H1 (cell line): ENCODE measurements at regions not wholly inside any gene's neighbourhood (a gene's known extent, or its start where the extent isn't known, plus 50 kb on each side); places are given as distances from the start of the nearest gene placed in this dataset.
"Not testable (repeated sequence)": the region's sequence is repeated elsewhere in the genome, so short reads cannot be mapped to it uniquely, and the experiment has no call there.

Experiments used
- CTCF ChIA-PET: fragments of 300-600 bp; sonication (Branson Sonifier 250); formaldehyde crosslinking; loops from one replicate; lab custom pipeline; 2021; ENCODE audit not compliant: partially characterized antibody; lab: Charles Lee
- POLR2A ChIA-PET: fragments of 300-600 bp; sonication (Branson Sonifier 250); formaldehyde crosslinking; loops from one replicate; lab custom pipeline; 2021; ENCODE audit warnings: inconsistent platforms; ENCODE audit not compliant: partially characterized antibody; lab: Charles Lee
- DNase-seq, 2 experiments: peaks; one replicate each; pipeline versions ENCODE4 v3.0.0 to v3.0.0-alpha.2; 2010 to 2022; ENCODE audit warnings: low spot score in 2 of 2, low read depth in 1 of 2, mixed read lengths in 1 of 2
- FAIRE-seq: peaks from 2 replicates; lab custom pipeline; 2011; peaks lifted over from hg19 to GRCh38; lab: Jason Lieb, UNC
- H2AFZ ChIP-seq: 2 replicates; pipeline ENCODE4 v1.8.1; 2012; ENCODE audit warnings: low read length, inconsistent platforms
- H2AK5ac ChIP-seq: 2 replicates; pipeline ENCODE4 v1.6.1; 2013; ENCODE audit warnings: low read depth, low read length
- H2BK120ac ChIP-seq: replicated peaks from 2 replicates; pipeline ENCODE3; 2013; ENCODE audit warnings: low read depth, low read length, inconsistent platforms
- H2BK12ac ChIP-seq: 2 replicates; pipeline ENCODE4 v1.6.1; 2013; ENCODE audit warnings: low read depth, low read length
- H2BK15ac ChIP-seq: 2 replicates; pipeline ENCODE4 v1.6.1; 2013; ENCODE audit warnings: low read length
- H2BK20ac ChIP-seq: 2 replicates; pipeline ENCODE4 v1.6.1; 2013; ENCODE audit warnings: low read length
- H2BK5ac ChIP-seq: 2 replicates; pipeline ENCODE4 v1.6.1; 2013; ENCODE audit warnings: low read depth, low read length
- H3K14ac ChIP-seq: 2 replicates; pipeline ENCODE4 v1.6.1; 2013; ENCODE audit warnings: inconsistent platforms; ENCODE audit not compliant: insufficient read length
- H3K18ac ChIP-seq: 2 replicates; pipeline ENCODE4 v1.6.1; 2013; ENCODE audit warnings: low read length; ENCODE audit errors: extremely low read depth
- H3K23ac ChIP-seq: 2 replicates; pipeline ENCODE4 v1.6.1; 2013; ENCODE audit warnings: inconsistent platforms; ENCODE audit not compliant: insufficient read length
- H3K23me2 ChIP-seq: 2 replicates; pipeline ENCODE4 v1.6.1; 2013; ENCODE audit warnings: low read depth, low read length
- H3K27ac ChIP-seq: 2 replicates; pipeline ENCODE4 v1.6.1; 2011; ENCODE audit warnings: low read depth, low read length, inconsistent platforms
- H3K27me3 ChIP-seq, 4 experiments: replicated peaks in 1 of 4; 1 replicate in 1 of 4; 2 replicates in 3 of 4; pipeline versions ENCODE4 v1.6.1 to v1.8.1; 2011 to 2013; ENCODE audit warnings: low read length in 3 of 4, mild to moderate bottlenecking in 3 of 4, inconsistent platforms in 2 of 4, mixed read lengths in 2 of 4, moderate library complexity in 1 of 4; ENCODE audit not compliant: control insufficient read depth in 3 of 4, insufficient read depth in 3 of 4; ENCODE audit errors: extremely low read depth in 1 of 4
- H3K36me3 ChIP-seq, 4 experiments: 2 replicates each; pipeline versions ENCODE4 v1.6.1 to v1.8.1; 2011 to 2013; ENCODE audit warnings: mild to moderate bottlenecking in 4 of 4, low read length in 3 of 4, moderate library complexity in 2 of 4, control low read depth in 1 of 4, inconsistent platforms in 1 of 4; ENCODE audit not compliant: insufficient read depth in 4 of 4, control insufficient read depth in 2 of 4
- H3K4ac ChIP-seq: replicated peaks from 2 replicates; pipeline ENCODE3; 2013; ENCODE audit warnings: low read length, low read depth, mixed read lengths, inconsistent platforms; ENCODE audit not compliant: insufficient read length
- H3K4me1 ChIP-seq, 4 experiments: replicated peaks in 1 of 4; 1 replicate in 1 of 4; 2 replicates in 3 of 4; pipeline versions ENCODE4 v1.6.1 to v1.8.1; 2011 to 2013; ENCODE audit warnings: low read length in 3 of 4, inconsistent platforms in 2 of 4, mixed read lengths in 1 of 4; ENCODE audit not compliant: insufficient read depth in 4 of 4, control insufficient read depth in 3 of 4
- H3K4me2 ChIP-seq, 2 experiments: 2 replicates each; pipeline versions ENCODE4 v1.6.1 to v1.8.1; 2011 to 2013; ENCODE audit warnings: low read depth in 2 of 2, low read length in 2 of 2, control low read depth in 1 of 2, inconsistent platforms in 1 of 2, mild to moderate bottlenecking in 1 of 2; ENCODE audit not compliant: insufficient read depth in 1 of 2
- H3K4me3 ChIP-seq, 4 experiments: fragments of 200-600, 300-600 bp in 1 of 4; sonication (generic), shearing (Covaris generic), sonication (Bioruptor Twin) in 1 of 4; 2 replicates each; pipeline versions ENCODE4 v1.5.1 to v1.8.1; 2011 to 2016; ENCODE audit warnings: low read length in 4 of 4, low read depth in 3 of 4, control low read depth in 2 of 4, inconsistent platforms in 2 of 4, mild to moderate bottlenecking in 2 of 4, mixed read lengths in 1 of 4, moderate library complexity in 1 of 4; ENCODE audit not compliant: insufficient read depth in 2 of 4; ENCODE audit errors: extremely low read depth in 1 of 4
- H3K56ac ChIP-seq: replicated peaks from 2 replicates; pipeline ENCODE3; 2013; ENCODE audit warnings: low read depth, mild to moderate bottlenecking, mixed read lengths, low read length, inconsistent platforms; ENCODE audit not compliant: insufficient read length
- H3K79me1 ChIP-seq: 2 replicates; pipeline ENCODE4 v1.6.1; 2013; ENCODE audit warnings: low read depth, low read length, control low read depth
- H3K79me2 ChIP-seq, 2 experiments: 2 replicates each; pipeline versions ENCODE4 v1.6.1 to v1.8.1; 2012 to 2013; ENCODE audit warnings: low read length in 2 of 2, mild to moderate bottlenecking in 2 of 2, inconsistent platforms in 1 of 2; ENCODE audit not compliant: insufficient read depth in 2 of 2, control insufficient read depth in 1 of 2
- H3K9ac ChIP-seq, 4 experiments: replicated peaks in 1 of 4; 1 replicate in 1 of 4; 2 replicates in 3 of 4; pipeline versions ENCODE4 v1.6.1 to v1.8.1; 2011 to 2013; ENCODE audit warnings: low read depth in 3 of 4, low read length in 3 of 4, control low read depth in 2 of 4, mild to moderate bottlenecking in 2 of 4, moderate library complexity in 2 of 4, inconsistent platforms in 1 of 4; ENCODE audit errors: extremely low read depth in 1 of 4
- H3K9me3 ChIP-seq, 2 experiments: 2 replicates each; pipeline versions ENCODE4 v1.6.1 to v1.8.1; 2012 to 2013; ENCODE audit warnings: mild to moderate bottlenecking in 2 of 2, moderate library complexity in 2 of 2, control low read depth in 1 of 2, inconsistent platforms in 1 of 2, low read depth in 1 of 2, low read length in 1 of 2, mixed read lengths in 1 of 2; ENCODE audit not compliant: insufficient read depth in 2 of 2
- H4K20me1 ChIP-seq, 2 experiments: replicated peaks in 1 of 2; 2 replicates each; pipeline versions ENCODE3 to v1.8.1; 2011 to 2013; ENCODE audit warnings: inconsistent platforms in 2 of 2, low read length in 2 of 2, mild to moderate bottlenecking in 1 of 2; ENCODE audit not compliant: insufficient read depth in 2 of 2, control insufficient read depth in 1 of 2
- H4K5ac ChIP-seq: 2 replicates; pipeline ENCODE4 v1.6.1; 2013; ENCODE audit warnings: low read length, low read depth, mixed read lengths, inconsistent platforms; ENCODE audit not compliant: insufficient read length
- H4K8ac ChIP-seq: 2 replicates; pipeline ENCODE4 v1.8.0; 2013; ENCODE audit warnings: mild to moderate bottlenecking, moderate library complexity, low read length, inconsistent platforms; ENCODE audit not compliant: insufficient read depth; ENCODE audit errors: extremely low read depth
- H4K91ac ChIP-seq: replicated peaks from 2 replicates; pipeline ENCODE3; 2013; ENCODE audit warnings: low read length, mixed read lengths, inconsistent platforms; ENCODE audit not compliant: insufficient read length
- WGBS, 2 experiments: shearing (Covaris generic) in 1 of 2; methylation state at CpG; one replicate each; pipeline versions ENCODE4 v1.1.6 to v1.1.7; 2013 to 2015; ENCODE audit warnings: low lambda C conversion rate in 2 of 2, mixed read lengths in 2 of 2, inconsistent platforms in 1 of 2, low coverage in 1 of 2, missing lambda C conversion rate in 1 of 2; ENCODE audit not compliant: insufficient replicate concordance in 2 of 2, insufficient coverage in 1 of 2, insufficient read length in 1 of 2; ENCODE audit errors: extremely low coverage in 1 of 2, missing lambda C conversion rate in 1 of 2; 5-methylcytosine and 5-hydroxymethylcytosine counted together

- POLR2A ChIA-PET, FAIRE-seq, H3K27me3 ChIP-seq, H3K9ac ChIP-seq, H4K20me1 ChIP-seq, H3K23me2 ChIP-seq, H3K79me2 ChIP-seq, H3K56ac ChIP-seq, H4K91ac ChIP-seq, H3K36me3 ChIP-seq, H2BK5ac ChIP-seq, H2AK5ac ChIP-seq, H4K5ac ChIP-seq, H3K4ac ChIP-seq, H2AFZ ChIP-seq, H3K23ac ChIP-seq, H3K79me1 ChIP-seq, H2BK15ac ChIP-seq, CTCF ChIA-PET, H3K14ac ChIP-seq, H3K18ac ChIP-seq, H2BK20ac ChIP-seq, H3K27ac ChIP-seq, H4K8ac ChIP-seq, H3K4me2 ChIP-seq, H2BK12ac ChIP-seq, H3K4me3 ChIP-seq, H2BK120ac ChIP-seq, DNase-seq, H3K4me1 ChIP-seq: not testable (repeated sequence)
- peaks cover 10 to 12% of the 10 kb centered on the region in 2 experiments; a peak in 2 of 4 replicates for H3K9me3 ChIP-seq
- no CpG with 5 or more reads among the region's 22 CpGs for WGBS, 2 experiments
Observed at GRCh38 chr10:3318480-3318807, 145.9 kb upstream of the PITRM1 start.

- H3K27me3 ChIP-seq, H3K4me3 ChIP-seq, H3K9ac ChIP-seq, DNase-seq, H3K23me2 ChIP-seq, H3K36me3 ChIP-seq, H3K23ac ChIP-seq, H4K8ac ChIP-seq, H3K27ac ChIP-seq, H2AK5ac ChIP-seq, H3K56ac ChIP-seq, H4K20me1 ChIP-seq, H3K4ac ChIP-seq, H3K79me1 ChIP-seq, FAIRE-seq, H2BK20ac ChIP-seq, H2BK15ac ChIP-seq, H4K5ac ChIP-seq, H2BK12ac ChIP-seq, POLR2A ChIA-PET, H3K79me2 ChIP-seq, H3K4me2 ChIP-seq, H3K14ac ChIP-seq, H2BK120ac ChIP-seq, CTCF ChIA-PET, H4K91ac ChIP-seq, H2AFZ ChIP-seq, H3K4me1 ChIP-seq, H2BK5ac ChIP-seq, H3K18ac ChIP-seq: not testable (repeated sequence)
- peaks cover 10 to 12% of the 10 kb centered on the region in 2 experiments; a peak in 2 of 4 replicates for H3K9me3 ChIP-seq
- 91% methylated on average over 23 of the region's 61 CpGs; no CpG with 5 or more reads in 1 of the 2 experiments for WGBS, 2 experiments
Observed at GRCh38 chr10:3317553-3318479, 145.2 kb upstream of the PITRM1 start.
